HepG2 (cell line): ENCODE measurements at regions not wholly inside any gene's neighbourhood (a gene's known extent, or its start where the extent isn't known, plus 50 kb on each side); places are given as distances from the start of the nearest gene placed in this dataset.

Experiments used
- ATAC-seq: fragments of 200-7000 bp; cut with Tn5 transposase; 3 replicates; pipeline ENCODE4 v1.9.1; 2020; ENCODE audit warnings: mild to moderate bottlenecking, moderate library complexity
- BruUV-seq: library from RNA; stranded (reverse); fragments of 400-500 nt; replicated peaks from 2 replicates; lab custom pipeline; 2021; lab: Mats Ljungman, UMichigan
- CTCF ChIA-PET: fragments of 300-600 bp; formaldehyde crosslinking; extraction: SDS; loops from one replicate; lab custom pipeline; 2021; ENCODE audit warnings: low total read pairs, inconsistent platforms, low intra/inter-chr PET ratio; lab: Yijun Ruan, JAX
- POLR2A ChIA-PET: fragments of 350-600 bp; sonication (Branson Sonifier 250); formaldehyde crosslinking; loops from one replicate; lab custom pipeline; 2020; ENCODE audit warnings: antibody characterized with exemption, inconsistent platforms; lab: Yijun Ruan, JAX
- DNase-seq: peaks from one replicate; pipeline ENCODE4 v3.0.0-alpha.2; 2015; ENCODE audit warnings: low spot score
- FAIRE-seq: peaks from 3 replicates; lab custom pipeline; 2011; peaks lifted over from hg19 to GRCh38; lab: Jason Lieb, UNC
- H2AFZ ChIP-seq: one replicate; pipeline ENCODE4 v1.6.1; 2011; ENCODE audit warnings: low read length, inconsistent platforms
- H3K27ac ChIP-seq: fragments of 300-600 bp; 3 replicates; pipeline ENCODE4 v1.8.0; 2011; ENCODE audit warnings: mixed run types, mild to moderate bottlenecking, mixed read lengths, low read length, inconsistent platforms; ENCODE audit not compliant: insufficient read depth; ENCODE audit errors: extremely low read length
- H3K27me3 ChIP-seq, 2 experiments: fragments of 200-600 bp in 1 of 2; 2 replicates in 1 of 2; 3 replicates in 1 of 2; pipeline versions ENCODE4 v1.6.0 to v1.8.0; 2011; ENCODE audit warnings: low read length in 2 of 2, mild to moderate bottlenecking in 2 of 2, moderate library complexity in 2 of 2, inconsistent platforms in 1 of 2; ENCODE audit not compliant: insufficient read depth in 2 of 2, control insufficient read depth in 1 of 2
- H3K36me3 ChIP-seq, 2 experiments: fragments of 200-600 bp in 1 of 2; replicated peaks in 1 of 2; 2 replicates in 1 of 2; 3 replicates in 1 of 2; pipeline versions ENCODE4 v1.5.1 to v1.8.0; 2011; ENCODE audit warnings: low read length in 2 of 2, inconsistent platforms in 1 of 2; ENCODE audit not compliant: insufficient read depth in 2 of 2, control insufficient read depth in 1 of 2
- H3K4me1 ChIP-seq: 2 replicates; pipeline ENCODE4 v1.5.1; 2012; ENCODE audit warnings: low read length, inconsistent platforms; ENCODE audit not compliant: insufficient read depth
- H3K4me2 ChIP-seq: 2 replicates; pipeline ENCODE4 v1.6.0; 2011; ENCODE audit warnings: low read depth, low read length, inconsistent platforms
- H3K4me3 ChIP-seq, 3 experiments: fragments of 200-600 bp in 1 of 3; sonication (generic), shearing (Covaris generic) in 1 of 3; replicated peaks in 1 of 3; 2 replicates each; pipeline ENCODE4 v1.5.1; 2011 to 2016; ENCODE audit warnings: low read length in 3 of 3, inconsistent platforms in 2 of 3, low read depth in 2 of 3, mild to moderate bottlenecking in 2 of 3, control low read depth in 1 of 3, mixed read lengths in 1 of 3; ENCODE audit not compliant: insufficient read depth in 1 of 3
- H3K79me2 ChIP-seq: one replicate; pipeline ENCODE4 v1.6.1; 2011; ENCODE audit warnings: low read length, inconsistent platforms; ENCODE audit not compliant: insufficient read depth
- H3K9ac ChIP-seq: 2 replicates; pipeline ENCODE4 v1.6.0; 2011; ENCODE audit warnings: mild to moderate bottlenecking, low read depth, low read length, inconsistent platforms; ENCODE audit not compliant: insufficient read depth
- H3K9me3 ChIP-seq: 2 replicates; pipeline ENCODE4 v1.5.1; 2012; ENCODE audit warnings: mild to moderate bottlenecking, low read length
- H4K20me1 ChIP-seq: 2 replicates; pipeline ENCODE4 v1.6.0; 2011; ENCODE audit warnings: inconsistent platforms, mild to moderate bottlenecking, low read length, moderate library complexity; ENCODE audit not compliant: insufficient read depth
- AKAP8 ChIP-seq: sonication (generic); formaldehyde crosslinking; IDR thresholded peaks from 2 replicates; pipeline ENCODE4 v1.5.1; 2020; ENCODE audit warnings: mild to moderate bottlenecking, missing genetic modification reagents
- EP300 ChIP-seq, 3 experiments: sonication (generic) in 1 of 3; formaldehyde crosslinking in 1 of 3; IDR thresholded peaks; 2 replicates each; pipeline versions ENCODE4 v1.5.1 to v1.6.1; 2011 to 2020; ENCODE audit warnings: low read depth in 2 of 3, low read length in 2 of 3, borderline replicate concordance in 1 of 3, improper control_type of control experiment in 1 of 3, mild to moderate bottlenecking in 1 of 3, missing genetic modification reagents in 1 of 3, moderate library complexity in 1 of 3
- IKZF4 ChIP-seq: sonication (generic); formaldehyde crosslinking; IDR thresholded peaks from 2 replicates; pipeline ENCODE4 v1.5.1; 2020; ENCODE audit warnings: borderline replicate concordance, mild to moderate bottlenecking, low read depth, missing genetic modification reagents; ENCODE audit errors: not compliant biosample characterization
- PHF21A ChIP-seq: sonication (generic); formaldehyde crosslinking; IDR thresholded peaks from 2 replicates; pipeline ENCODE4 v1.5.0; 2020; ENCODE audit warnings: mild to moderate bottlenecking, missing genetic modification reagents
- SALL1 ChIP-seq: sonication (generic); formaldehyde crosslinking; IDR thresholded peaks from 2 replicates; pipeline ENCODE4 v1.8.0; 2022; ENCODE audit warnings: mild to moderate bottlenecking, missing genetic modification reagents
- ZNF17 ChIP-seq: sonication (generic); formaldehyde crosslinking; IDR thresholded peaks from 2 replicates; pipeline ENCODE4 v1.5.0; 2020; ENCODE audit warnings: mild to moderate bottlenecking, missing genetic modification reagents
- WGBS: methylation state at CpG from one replicate; pipeline ENCODE4 v1.1.6; 2017; ENCODE audit warnings: low lambda C conversion rate; 5-methylcytosine and 5-hydroxymethylcytosine counted together
- in situ Hi-C: cut with HindIII; loops from 2 replicates; pipeline ENCODE4 v1.10.0; 2017; ENCODE audit warnings: low pct_unique_long_range_greater_than_20kb; ENCODE audit not compliant: extremely low pct_ligation_motif_present
- intact Hi-C: fragments of 100-400 bp; cut with micrococcal nuclease; formaldehyde crosslinking; loops from one replicate; pipeline ENCODE4 v1.10.0; 2022; ENCODE audit not compliant: unreplicated experiment
- TF ChIP-seq, protein P1 (sequence below): conservative IDR thresholded peaks from 2 replicates; pipeline ENCODE4 v1.6.1; 2018; ENCODE audit warnings: missing genetic modification reagents
- TF ChIP-seq, protein P2 (sequence below): sonication (generic); formaldehyde crosslinking; IDR thresholded peaks from 2 replicates; pipeline ENCODE4 v1.5.0; 2020; ENCODE audit warnings: missing genetic modification reagents
- TF ChIP-seq, protein P3 (sequence below): sonication (generic); formaldehyde crosslinking; IDR thresholded peaks from 2 replicates; pipeline ENCODE4 v1.4.0; 2020; ENCODE audit warnings: missing genetic modification reagents, mild to moderate bottlenecking, borderline replicate concordance
- TF ChIP-seq, protein P4 (sequence below): sonication (generic); formaldehyde crosslinking; IDR thresholded peaks from 2 replicates; pipeline ENCODE4 v1.8.1; 2023; ENCODE audit warnings: mild to moderate bottlenecking, inconsistent platforms, moderate library complexity, missing genetic modification reagents, borderline replicate concordance

DNA sequence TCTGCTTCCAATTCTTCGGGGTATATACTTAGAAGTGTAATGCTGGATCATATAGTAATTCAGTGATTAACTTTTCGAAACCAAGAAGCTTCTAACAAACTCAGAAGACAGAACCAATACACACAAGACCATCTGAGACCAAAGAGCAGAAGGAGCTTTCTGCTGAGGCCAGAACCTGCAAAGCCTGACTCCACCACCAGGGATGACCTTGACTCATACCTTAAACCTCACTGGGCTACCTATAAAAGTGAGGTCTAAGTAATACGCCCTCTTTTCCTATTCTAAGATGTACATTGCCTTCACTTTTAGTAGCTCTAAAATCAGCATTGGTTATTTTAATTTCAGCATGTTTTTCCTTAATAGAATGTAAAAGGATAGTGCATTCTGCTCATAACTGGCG, 84.8 kb downstream of the FOXF2 start:
- H3K79me2 ChIP-seq = no peaks in the 10 kb centered on the region
- in situ Hi-C loops (no loop called here), intact Hi-C loops (no loop called here)
- H3K4me2 ChIP-seq = no peak overlapping the region
- H3K9me3 ChIP-seq = no peaks in the 10 kb centered on the region
- FAIRE-seq = no peak
- peak; percentile 34; the same call in 2 of the 3 replicates for ATAC-seq
- no peak overlapping the region for H3K9ac ChIP-seq
- DNase-seq = no peak
- TF ChIP-seq ZNF17 (CRISPR knock-in tag) (no peak), PHF21A (CRISPR knock-in tag) (no peak), EP300 (IDR thresholded peaks at IDR 0.05; ENCODE audit: low read depth in 2 of 2, low read length in 2 of 2) (no peak), EP300 (CRISPR knock-in tag; IDR thresholded peaks at IDR 0.05; ENCODE audit: borderline replicate concordance) (no peak), AKAP8 (CRISPR knock-in tag) (no peak), SALL1 (no peak), IKZF4 (no peak)
- TF ChIP-seq, protein P1, sequence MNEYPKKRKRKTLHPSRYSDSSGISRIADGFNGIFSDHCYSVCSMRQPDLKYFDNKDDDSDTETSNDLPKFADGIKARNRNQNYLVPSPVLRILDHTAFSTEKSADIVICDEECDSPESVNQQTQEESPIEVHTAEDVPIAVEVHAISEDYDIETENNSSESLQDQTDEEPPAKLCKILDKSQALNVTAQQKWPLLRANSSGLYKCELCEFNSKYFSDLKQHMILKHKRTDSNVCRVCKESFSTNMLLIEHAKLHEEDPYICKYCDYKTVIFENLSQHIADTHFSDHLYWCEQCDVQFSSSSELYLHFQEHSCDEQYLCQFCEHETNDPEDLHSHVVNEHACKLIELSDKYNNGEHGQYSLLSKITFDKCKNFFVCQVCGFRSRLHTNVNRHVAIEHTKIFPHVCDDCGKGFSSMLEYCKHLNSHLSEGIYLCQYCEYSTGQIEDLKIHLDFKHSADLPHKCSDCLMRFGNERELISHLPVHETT (CRISPR knock-in tag) = no peak
- TF ChIP-seq, protein P2, sequence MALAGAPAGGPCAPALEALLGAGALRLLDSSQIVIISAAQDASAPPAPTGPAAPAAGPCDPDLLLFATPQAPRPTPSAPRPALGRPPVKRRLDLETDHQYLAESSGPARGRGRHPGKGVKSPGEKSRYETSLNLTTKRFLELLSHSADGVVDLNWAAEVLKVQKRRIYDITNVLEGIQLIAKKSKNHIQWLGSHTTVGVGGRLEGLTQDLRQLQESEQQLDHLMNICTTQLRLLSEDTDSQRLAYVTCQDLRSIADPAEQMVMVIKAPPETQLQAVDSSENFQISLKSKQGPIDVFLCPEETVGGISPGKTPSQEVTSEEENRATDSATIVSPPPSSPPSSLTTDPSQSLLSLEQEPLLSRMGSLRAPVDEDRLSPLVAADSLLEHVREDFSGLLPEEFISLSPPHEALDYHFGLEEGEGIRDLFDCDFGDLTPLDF (CRISPR knock-in tag) = no peak
- TF ChIP-seq, protein P3, sequence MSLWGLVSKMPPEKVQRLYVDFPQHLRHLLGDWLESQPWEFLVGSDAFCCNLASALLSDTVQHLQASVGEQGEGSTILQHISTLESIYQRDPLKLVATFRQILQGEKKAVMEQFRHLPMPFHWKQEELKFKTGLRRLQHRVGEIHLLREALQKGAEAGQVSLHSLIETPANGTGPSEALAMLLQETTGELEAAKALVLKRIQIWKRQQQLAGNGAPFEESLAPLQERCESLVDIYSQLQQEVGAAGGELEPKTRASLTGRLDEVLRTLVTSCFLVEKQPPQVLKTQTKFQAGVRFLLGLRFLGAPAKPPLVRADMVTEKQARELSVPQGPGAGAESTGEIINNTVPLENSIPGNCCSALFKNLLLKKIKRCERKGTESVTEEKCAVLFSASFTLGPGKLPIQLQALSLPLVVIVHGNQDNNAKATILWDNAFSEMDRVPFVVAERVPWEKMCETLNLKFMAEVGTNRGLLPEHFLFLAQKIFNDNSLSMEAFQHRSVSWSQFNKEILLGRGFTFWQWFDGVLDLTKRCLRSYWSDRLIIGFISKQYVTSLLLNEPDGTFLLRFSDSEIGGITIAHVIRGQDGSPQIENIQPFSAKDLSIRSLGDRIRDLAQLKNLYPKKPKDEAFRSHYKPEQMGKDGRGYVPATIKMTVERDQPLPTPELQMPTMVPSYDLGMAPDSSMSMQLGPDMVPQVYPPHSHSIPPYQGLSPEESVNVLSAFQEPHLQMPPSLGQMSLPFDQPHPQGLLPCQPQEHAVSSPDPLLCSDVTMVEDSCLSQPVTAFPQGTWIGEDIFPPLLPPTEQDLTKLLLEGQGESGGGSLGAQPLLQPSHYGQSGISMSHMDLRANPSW = no peak
- TF ChIP-seq, protein P4, sequence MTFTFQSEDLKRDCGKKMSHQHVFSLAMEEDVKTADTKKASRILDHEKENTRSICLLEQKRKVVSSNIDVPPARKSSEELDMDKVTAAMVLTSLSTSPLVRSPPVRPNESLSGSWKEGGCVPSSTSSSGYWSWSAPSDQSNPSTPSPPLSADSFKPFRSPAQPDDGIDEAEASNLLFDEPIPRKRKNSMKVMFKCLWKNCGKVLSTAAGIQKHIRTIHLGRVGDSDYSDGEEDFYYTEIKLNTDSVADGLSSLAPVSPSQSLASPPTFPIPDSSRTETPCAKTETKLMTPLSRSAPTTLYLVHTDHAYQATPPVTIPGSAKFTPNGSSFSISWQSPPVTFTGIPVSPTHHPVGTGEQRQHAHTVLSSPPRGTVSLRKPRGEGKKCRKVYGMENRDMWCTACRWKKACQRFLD (CRISPR knock-in tag) = no peak
- TF ChIP-seq, all 625 proteins: peak for 0
- BruUV-seq = no TSS peak
- no peaks in the 10 kb centered on the region for H3K4me1 ChIP-seq
- WGBS = 21% methylated on average over 4 of the region's 4 CpGs
- POLR2A ChIA-PET = no interaction called here
- H3K36me3 ChIP-seq = no peaks in the 10 kb centered on the region
- no peak overlapping the region for H2AFZ ChIP-seq
- no peak overlapping the region for H3K27ac ChIP-seq
- CTCF ChIA-PET = no interaction called here
- H3K4me3 ChIP-seq = no peak overlapping the region
- H3K27me3 ChIP-seq = peaks cover 0 to 26% of the 10 kb centered on the region in 2 experiments; a peak in 4 of 5 replicates
- no peaks in the 10 kb centered on the region for H4K20me1 ChIP-seq
